Epidermal melanocyte (primary cell): ENCODE measurements at regions not wholly inside any gene's neighbourhood (a gene's known extent, or its start where the extent isn't known, plus 50 kb on each side); places are given as distances from the start of the nearest gene placed in this dataset.
"Not testable (repeated sequence)": the region's sequence is repeated elsewhere in the genome, so short reads cannot be mapped to it uniquely, and the experiment has no call there.

Experiments used
- DNase-seq: peaks from one replicate; pipeline ENCODE4 v3.0.0; 2011; ENCODE audit warnings: low spot score; ENCODE audit not compliant: insufficient read length

GRCh38 chr6:86273936-86274335 is 631.2 kb upstream of the SYNCRIP start:
- no peak for DNase-seq

- DNase-seq: no peak
Measured at GRCh38 chr6:86256615-86257187, 614.0 kb upstream of the SYNCRIP start.

GRCh38 chr6:86255973-86256372 is 613.3 kb upstream of the SYNCRIP start:
- DNase-seq: no peak

- no peak for DNase-seq
Measured at GRCh38 chr6:86251106-86251505, 608.4 kb upstream of the SYNCRIP start.

- DNase-seq: no peak
Measured at GRCh38 chr6:86217906-86218305, 575.2 kb upstream of the SYNCRIP start.

- no peak for DNase-seq
Measured at GRCh38 chr6:86215323-86215722, 572.6 kb upstream of the SYNCRIP start.

- no peak for DNase-seq
Measured at GRCh38 chr6:86205980-86206379, 563.3 kb upstream of the SYNCRIP start.

GRCh38 chr6:86203044-86203443 is 560.4 kb upstream of the SYNCRIP start:
- no peak for DNase-seq

GRCh38 chr6:86193821-86194220 is 551.1 kb upstream of the SYNCRIP start:
- no peak for DNase-seq

- no peak for DNase-seq
Measured at GRCh38 chr6:86192123-86192522, 549.4 kb upstream of the SYNCRIP start.

- not testable (repeated sequence) for DNase-seq
Measured at GRCh38 chr6:86175149-86175548, 532.5 kb upstream of the SYNCRIP start.

GRCh38 chr6:86154852-86155251 is 512.2 kb upstream of the SYNCRIP start:
- DNase-seq: no peak

GRCh38 chr6:86153521-86153920 is 510.8 kb upstream of the SYNCRIP start:
- no peak for DNase-seq

GRCh38 chr6:86152546-86152945 is 509.9 kb upstream of the SYNCRIP start:
- DNase-seq: no peak

- DNase-seq: no peak
Measured at GRCh38 chr6:86148586-86148985, 505.9 kb upstream of the SYNCRIP start.

- no peak for DNase-seq
Measured at GRCh38 chr6:86147859-86148258, 505.2 kb upstream of the SYNCRIP start.

GRCh38 chr6:86147311-86147710 is 504.6 kb upstream of the SYNCRIP start:
- no peak for DNase-seq

GRCh38 chr6:86146751-86147150 is 504.1 kb upstream of the SYNCRIP start:
- DNase-seq: not testable (repeated sequence)

GRCh38 chr6:86142326-86142725 is 499.6 kb upstream of the SYNCRIP start:
- DNase-seq: no peak

- DNase-seq: no peak
Measured at GRCh38 chr6:86128130-86128814, 485.6 kb upstream of the SYNCRIP start.

GRCh38 chr6:86122086-86122485 is 479.4 kb upstream of the SYNCRIP start:
- no peak for DNase-seq

- no peak for DNase-seq
Measured at GRCh38 chr6:86118271-86118670, 475.6 kb upstream of the SYNCRIP start.

- DNase-seq: no peak
Measured at GRCh38 chr6:86107985-86108384, 465.3 kb upstream of the SYNCRIP start.
